Lung (tissue), 11 donors: ENCODE measurements at regions not wholly inside any gene's neighbourhood (a gene's known extent, or its start where the extent isn't known, plus 50 kb on each side); places are given as distances from the start of the nearest gene placed in this dataset.

ENCODE experiments used
- ATAC-seq: fragments of 200-7000 bp; cut with Tn5 transposase; one replicate; pipeline ENCODE4 v1.9.1; 2020; ENCODE audit warnings: moderate number of reproducible peaks; ENCODE audit not compliant: insufficient read depth, low FRiP score
- DNase-seq, 3 donors: peaks; one replicate each; pipeline ENCODE4 v3.0.0-alpha.2; 2013 to 2017
- H3K27ac ChIP-seq, 2 donors: one replicate each; pipeline ENCODE4 v1.5.1; 2013; ENCODE audit warnings: mild to moderate bottlenecking in 2 of 2, moderate library complexity in 2 of 2, control low read depth in 1 of 2, inconsistent platforms in 1 of 2, low read depth in 1 of 2, low read length in 1 of 2
- H3K27me3 ChIP-seq, 3 donors: one replicate each; pipeline ENCODE4 v1.5.1; 2013; ENCODE audit warnings: low read length in 2 of 3; ENCODE audit not compliant: control insufficient read depth in 3 of 3, insufficient read depth in 3 of 3
- H3K36me3 ChIP-seq, 4 donors: one replicate each; pipeline ENCODE4 v1.5.1; 2013; ENCODE audit warnings: low read length in 4 of 4, mild to moderate bottlenecking in 1 of 4, moderate library complexity in 1 of 4; ENCODE audit not compliant: control insufficient read depth in 4 of 4, insufficient read depth in 4 of 4
- H3K4me1 ChIP-seq, 5 donors: one replicate each; pipeline ENCODE4 v1.5.1; 2013; ENCODE audit warnings: low read length in 5 of 5, mild to moderate bottlenecking in 2 of 5, moderate library complexity in 1 of 5; ENCODE audit not compliant: control insufficient read depth in 5 of 5, insufficient read depth in 5 of 5
- H3K4me3 ChIP-seq: one replicate; pipeline ENCODE4 v1.5.1; 2013; ENCODE audit warnings: mild to moderate bottlenecking, control low read depth, moderate library complexity
- H3K9ac ChIP-seq, 2 donors: one replicate each; pipeline ENCODE4 v1.5.1; 2013; ENCODE audit warnings: low read length in 2 of 2, control low read depth in 1 of 2; ENCODE audit not compliant: insufficient read depth in 1 of 2
- H3K9me3 ChIP-seq, 4 donors: one replicate each; pipeline ENCODE4 v1.5.1; 2013; ENCODE audit warnings: low read length in 3 of 4, mild to moderate bottlenecking in 1 of 4, moderate library complexity in 1 of 4; ENCODE audit not compliant: control insufficient read depth in 4 of 4, insufficient read depth in 3 of 4
- CTCF ChIP-seq: IDR thresholded peaks from 2 replicates; pipeline ENCODE4 v1.5.1; 2012; ENCODE audit warnings: mild to moderate bottlenecking; ENCODE audit errors: control extremely low read depth, extremely low read depth
- WGBS, 2 donors: extraction: QIAGEN DNeasy Blood & Tissue Kit; methylation state at CpG; one replicate each; pipeline ENCODE4 v1.1.7; 2013; 5-methylcytosine and 5-hydroxymethylcytosine counted together
- donor health status: control.
- donor health status: control.
- donor health status: Bipolar disorder and iron deficiency.
- donor health status: healthy.
- donor health status: DM: yes; HTN: yes; CAD: no.

- H3K36me3 ChIP-seq = no peaks in the 10 kb centered on the region
- no peak for ATAC-seq
- peak in 2 of 3 donors; percentile 22 to 40 for DNase-seq
- no peak for TF ChIP-seq CTCF
- 58 to 65% methylated on average over 2 of the region's 2 CpGs for WGBS, 2 donors
- H3K4me3 ChIP-seq = no peak overlapping the region
- H3K9ac ChIP-seq = no peak overlapping the region
- H3K27me3 ChIP-seq = no peaks in the 10 kb centered on the region
- H3K9me3 ChIP-seq = no peaks in the 10 kb centered on the region
- H3K27ac ChIP-seq = no peak overlapping the region
- no peaks in the 10 kb centered on the region for H3K4me1 ChIP-seq
Measured at GRCh38 chr3:76024640-76025039, 239.3 kb upstream of the ZNF717 start.

GRCh38 chr3:76025561-76025960 lies 240.2 kb upstream of the ZNF717 start:
- no peaks in the 10 kb centered on the region for H3K4me1 ChIP-seq
- H3K9ac ChIP-seq = no peak overlapping the region
- H3K27me3 ChIP-seq = no peaks in the 10 kb centered on the region
- H3K4me3 ChIP-seq = no peak overlapping the region
- H3K36me3 ChIP-seq = no peaks in the 10 kb centered on the region
- WGBS, 2 donors = 43 to 82% methylated on average over 1 of the region's 1 CpG
- no peak for TF ChIP-seq CTCF
- ATAC-seq (no peak), DNase-seq (no peak)
- H3K9me3 ChIP-seq = no peaks in the 10 kb centered on the region
- H3K27ac ChIP-seq = no peak overlapping the region

- H3K27ac ChIP-seq = no peak overlapping the region
- H3K4me3 ChIP-seq = no peak overlapping the region
- no peak for TF ChIP-seq CTCF
- H3K27me3 ChIP-seq = no peaks in the 10 kb centered on the region
- H3K36me3 ChIP-seq = no peaks in the 10 kb centered on the region
- DNase-seq (no peak), ATAC-seq (no peak)
- no peak overlapping the region for H3K9ac ChIP-seq
- no peaks in the 10 kb centered on the region for H3K9me3 ChIP-seq
- H3K4me1 ChIP-seq = no peaks in the 10 kb centered on the region
Measured at GRCh38 chr3:76026379-76026778, 241.0 kb upstream of the ZNF717 start.

GRCh38 chr3:76028774-76029173 lies 243.4 kb upstream of the ZNF717 start:
- DNase-seq (no peak), ATAC-seq (no peak)
- H3K27ac ChIP-seq = no peak overlapping the region
- no peak overlapping the region for H3K4me3 ChIP-seq
- no peak for TF ChIP-seq CTCF
- no peaks in the 10 kb centered on the region for H3K9me3 ChIP-seq
- no peaks in the 10 kb centered on the region for H3K36me3 ChIP-seq
- H3K9ac ChIP-seq = no peak overlapping the region
- no peaks in the 10 kb centered on the region for H3K27me3 ChIP-seq
- H3K4me1 ChIP-seq = no peaks in the 10 kb centered on the region
